ENCODE measurements at regions not wholly inside any gene's neighbourhood (a gene's known extent, or its start where the extent isn't known, plus 50 kb on each side); places are given as distances from the start of the nearest gene placed in this dataset.

- no peak for DNase-seq
Measured at GRCh38 chr6:71486461-71486860, 197.8 kb downstream of the OGFRL1 start.

- DNase-seq: no peak
Measured at GRCh38 chr6:71488186-71488585, 199.6 kb downstream of the OGFRL1 start.

- no peak for DNase-seq
Measured at GRCh38 chr6:71489736-71490135, 201.1 kb downstream of the OGFRL1 start.

GRCh38 chr6:71490876-71491275, 202.3 kb downstream of the OGFRL1 start:
- no peak for DNase-seq

GRCh38 chr6:71491844-71492243, 203.2 kb downstream of the OGFRL1 start:
- no peak for DNase-seq

- no peak for DNase-seq
Measured at GRCh38 chr6:71492668-71493067, 204.1 kb downstream of the OGFRL1 start.

- DNase-seq: no peak
Measured at GRCh38 chr6:71496018-71496721, 207.6 kb downstream of the OGFRL1 start.

- no peak for DNase-seq
Measured at GRCh38 chr6:71496722-71497033, 208.1 kb downstream of the OGFRL1 start.

- DNase-seq: no peak
Measured at GRCh38 chr6:71498638-71499037, 210.0 kb downstream of the OGFRL1 start.

- no peak for DNase-seq
Measured at GRCh38 chr6:71499667-71500066, 211.1 kb downstream of the OGFRL1 start.

- DNase-seq: no peak
Measured at GRCh38 chr6:71502168-71502567, 213.6 kb downstream of the OGFRL1 start.

GRCh38 chr6:71502956-71503355, 214.3 kb downstream of the OGFRL1 start:
- DNase-seq: no peak

GRCh38 chr6:71507183-71507582, 218.6 kb downstream of the OGFRL1 start:
- no peak for DNase-seq

GRCh38 chr6:71509191-71510005, 220.8 kb downstream of the OGFRL1 start:
- DNase-seq: no peak

- DNase-seq: no peak
Measured at GRCh38 chr6:71510057-71510713, 221.6 kb downstream of the OGFRL1 start.

- no peak for DNase-seq
Measured at GRCh38 chr6:71510856-71511255, 222.2 kb downstream of the OGFRL1 start.

- DNase-seq: no peak
Measured at GRCh38 chr6:71512256-71512655, 223.6 kb downstream of the OGFRL1 start.

- DNase-seq: no peak
Measured at GRCh38 chr6:71513036-71513435, 224.4 kb downstream of the OGFRL1 start.

- DNase-seq: no peak
Measured at GRCh38 chr6:71523548-71523947, 234.9 kb downstream of the OGFRL1 start.

- DNase-seq: no peak
Measured at GRCh38 chr6:71524201-71524600, 235.6 kb downstream of the OGFRL1 start.

GRCh38 chr6:71527886-71528285, 239.3 kb downstream of the OGFRL1 start:
- no peak for DNase-seq

GRCh38 chr6:71529026-71529425, 240.4 kb downstream of the OGFRL1 start:
- no peak for DNase-seq

GRCh38 chr6:71529769-71530168, 241.2 kb downstream of the OGFRL1 start:
- DNase-seq: no peak

- no peak for DNase-seq
Measured at GRCh38 chr6:71531006-71531405, 242.4 kb downstream of the OGFRL1 start.
